ENCODE measurements at regions not wholly inside any gene's neighbourhood (a gene's known extent, or its start where the extent isn't known, plus 50 kb on each side); places are given as distances from the start of the nearest gene placed in this dataset.
"Not testable (repeated sequence)": the region's sequence is repeated elsewhere in the genome, so short reads cannot be mapped to it uniquely, and the experiment has no call there.

- Histone ChIP-seq H3K27me3 (no peaks in the 10 kb centered on the region), H3K4me3 (no peak overlapping the region), H3K27ac (no peak overlapping the region), H3K4me1 (no peaks in the 10 kb centered on the region), H3K9me3 (no peaks in the 10 kb centered on the region), H3K36me3 (no peaks in the 10 kb centered on the region)
- DNase-seq, result no peak
- TF ChIP-seq POLR2A (IDR thresholded peaks at IDR 0.05), result no peak
- TF ChIP-seq CTCF (IDR thresholded peaks at IDR 0.05), result no peak
Measured at GRCh38 chr11:39745401-39745800, 1714.1 kb downstream of the LRRC4C start.

- Histone ChIP-seq H3K36me3 (no peaks in the 10 kb centered on the region), H3K4me3 (no peak overlapping the region), H3K27ac (no peak overlapping the region), H3K9me3 (no peaks in the 10 kb centered on the region), H3K27me3 (no peaks in the 10 kb centered on the region), H3K4me1 (no peaks in the 10 kb centered on the region)
- TF ChIP-seq CTCF (IDR thresholded peaks at IDR 0.05) (no peak), POLR2A (IDR thresholded peaks at IDR 0.05) (no peak)
- DNase-seq, result no peak
Measured at GRCh38 chr11:39741066-39741465, 1718.4 kb downstream of the LRRC4C start.

GRCh38 chr11:39736351-39736750 is 1723.1 kb downstream of the LRRC4C start:
- not testable (repeated sequence) for H3K27ac ChIP-seq, H3K27me3 ChIP-seq, H3K36me3 ChIP-seq, DNase-seq, H3K4me1 ChIP-seq, H3K4me3 ChIP-seq, H3K9me3 ChIP-seq

- Histone ChIP-seq H3K27ac (no peak overlapping the region), H3K9me3 (no peaks in the 10 kb centered on the region), H3K36me3 (no peaks in the 10 kb centered on the region), H3K4me3 (no peak overlapping the region), H3K27me3 (no peaks in the 10 kb centered on the region), H3K4me1 (no peaks in the 10 kb centered on the region)
- no peak for DNase-seq
- TF ChIP-seq CTCF (IDR thresholded peaks at IDR 0.05), result no peak
- TF ChIP-seq POLR2A (IDR thresholded peaks at IDR 0.05), result no peak
Measured at GRCh38 chr11:39732001-39732400, 1727.5 kb downstream of the LRRC4C start.

GRCh38 chr11:39725081-39725480 is 1734.4 kb downstream of the LRRC4C start:
- DNase-seq, result no peak
- no peak for TF ChIP-seq CTCF (IDR thresholded peaks at IDR 0.05)
- TF ChIP-seq POLR2A (IDR thresholded peaks at IDR 0.05), result no peak
- Histone ChIP-seq H3K4me3 (no peak overlapping the region), H3K36me3 (no peaks in the 10 kb centered on the region), H3K27ac (no peak overlapping the region), H3K4me1 (no peaks in the 10 kb centered on the region), H3K27me3 (no peaks in the 10 kb centered on the region), H3K9me3 (no peaks in the 10 kb centered on the region)

- Histone ChIP-seq H3K9me3 (no peaks in the 10 kb centered on the region), H3K4me1 (no peaks in the 10 kb centered on the region), H3K27ac (no peak overlapping the region), H3K27me3 (no peaks in the 10 kb centered on the region), H3K36me3 (no peaks in the 10 kb centered on the region), H3K4me3 (no peak overlapping the region)
- DNase-seq, result no peak
- no peak for TF ChIP-seq CTCF (IDR thresholded peaks at IDR 0.05)
- TF ChIP-seq POLR2A (IDR thresholded peaks at IDR 0.05), result no peak
Measured at GRCh38 chr11:39724404-39724803, 1735.0 kb downstream of the LRRC4C start.
